Left lobe of liver (tissue), 2 donors: ENCODE measurements at regions not wholly inside any gene's neighbourhood (a gene's known extent, or its start where the extent isn't known, plus 50 kb on each side); places are given as distances from the start of the nearest gene placed in this dataset.

Experiments used
- ATAC-seq: fragments of 200-7000 bp; cut with Tn5 transposase; one replicate; pipeline ENCODE4 v1.9.1; 2020; ENCODE audit warnings: mild to moderate bottlenecking, moderate library complexity
- DNase-seq: peaks from one replicate; pipeline ENCODE4 v3.0.0-alpha.2; 2020; ENCODE audit warnings: low spot score
- donor health status: DM: no; HTN: no; CAD: no; lungs with moderate emphysema.
- donor health status: DM: no; HTN: yes; CAD: no.

DNA sequence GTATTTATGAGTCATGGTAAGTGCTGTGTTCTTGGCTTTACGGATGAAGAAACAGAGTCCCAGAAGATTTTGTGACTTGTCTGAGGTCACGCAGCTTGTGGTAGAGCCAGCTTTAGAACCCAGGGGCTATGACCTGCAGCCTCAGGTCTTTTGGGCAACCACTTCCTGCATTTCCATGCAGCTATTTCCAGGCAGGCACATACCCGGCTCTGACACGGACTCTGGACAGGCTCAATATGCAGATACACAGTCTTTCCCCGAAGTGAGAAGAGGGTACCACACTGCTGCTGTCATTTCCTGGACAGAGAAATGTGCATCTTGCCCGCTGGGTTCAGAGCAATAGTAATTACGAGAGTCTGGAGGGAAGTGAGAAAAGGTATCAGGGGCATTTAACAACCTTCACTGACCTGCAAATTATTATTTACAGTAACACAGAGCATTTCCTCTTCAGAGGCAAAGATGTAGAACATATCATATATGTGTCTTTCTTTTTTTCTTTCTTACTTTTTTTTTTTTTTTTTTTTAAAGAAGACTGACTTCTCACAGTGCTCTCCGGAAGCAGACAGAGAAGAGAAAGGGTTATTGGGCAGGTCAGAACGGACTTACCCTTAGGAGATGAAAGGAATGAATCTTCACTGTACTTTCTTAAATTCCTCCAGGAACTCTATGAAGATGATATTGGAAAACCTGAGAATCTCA is 185.1 kb downstream of the CLIC5 start:
- ATAC-seq (no peak), DNase-seq (no peak)

DNA sequence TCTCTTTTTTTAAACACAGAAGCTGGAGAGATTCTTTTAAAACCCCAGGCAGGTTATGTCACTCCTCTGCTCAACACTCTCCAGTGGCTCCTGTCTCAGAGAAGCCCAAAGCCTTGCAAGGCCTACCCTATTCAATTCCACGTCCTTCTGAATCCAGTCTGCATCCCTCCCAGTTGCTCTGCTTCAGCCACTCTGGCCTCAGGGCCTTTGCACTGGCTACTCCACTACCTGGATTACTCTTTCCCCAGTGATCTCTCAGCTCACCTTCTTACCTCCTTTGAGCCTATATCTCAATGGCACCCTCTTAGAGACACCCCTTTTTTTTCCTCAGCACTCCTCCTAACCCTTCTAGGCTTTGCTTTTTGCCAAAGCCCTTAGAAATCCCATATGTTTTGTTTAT is 185.8 kb downstream of the CLIC5 start:
- DNase-seq (no peak), ATAC-seq (no peak)

DNA sequence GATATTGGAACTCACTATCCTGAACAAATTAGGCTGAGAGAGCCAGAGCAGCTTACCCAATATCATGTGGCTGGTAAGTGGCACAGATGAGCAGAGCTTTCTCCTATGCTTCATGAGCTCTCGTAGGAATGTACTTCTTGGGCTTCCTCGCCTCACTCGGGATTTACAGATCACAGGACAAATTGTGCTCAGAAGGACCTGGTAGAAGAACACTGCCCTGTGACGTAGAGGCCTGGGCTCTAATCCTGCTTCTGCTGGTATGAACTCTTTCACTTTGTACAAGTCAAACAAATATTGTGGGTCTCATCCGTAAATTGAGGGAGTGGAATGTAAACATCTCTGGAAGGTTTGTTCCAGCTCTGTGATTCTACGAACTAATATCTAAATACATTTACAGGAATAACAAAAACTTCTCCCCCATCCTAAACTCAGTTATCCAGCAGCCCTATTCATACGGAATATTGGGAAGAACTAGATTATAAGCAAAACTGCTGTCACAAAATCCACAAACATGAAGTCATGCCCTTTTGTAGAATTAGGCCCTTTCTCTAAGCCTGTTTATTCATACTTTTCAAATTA is 187.6 kb downstream of the CLIC5 start:
- no peak for ATAC-seq
- DNase-seq = no peak

DNA sequence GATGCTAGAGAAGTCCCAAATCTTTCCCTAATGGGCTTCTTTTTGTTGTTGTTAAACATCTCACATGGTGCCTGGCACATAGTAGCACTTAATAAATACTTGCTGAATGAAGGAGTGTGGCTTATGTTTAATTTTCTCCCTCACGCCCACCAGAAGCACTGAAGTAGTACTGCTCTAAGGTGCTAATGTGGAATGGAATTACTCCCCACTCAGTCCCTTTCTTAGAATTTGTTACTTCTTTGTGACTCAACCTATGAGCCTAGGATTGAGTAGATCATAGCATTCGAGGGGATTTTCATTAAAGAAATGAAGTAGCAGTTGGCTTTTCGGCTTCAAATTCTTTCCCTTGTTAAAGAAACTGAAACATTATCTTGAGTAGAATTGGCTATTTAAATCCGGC is 192.8 kb downstream of the CLIC5 start:
- DNase-seq (no peak), ATAC-seq (no peak)

DNA sequence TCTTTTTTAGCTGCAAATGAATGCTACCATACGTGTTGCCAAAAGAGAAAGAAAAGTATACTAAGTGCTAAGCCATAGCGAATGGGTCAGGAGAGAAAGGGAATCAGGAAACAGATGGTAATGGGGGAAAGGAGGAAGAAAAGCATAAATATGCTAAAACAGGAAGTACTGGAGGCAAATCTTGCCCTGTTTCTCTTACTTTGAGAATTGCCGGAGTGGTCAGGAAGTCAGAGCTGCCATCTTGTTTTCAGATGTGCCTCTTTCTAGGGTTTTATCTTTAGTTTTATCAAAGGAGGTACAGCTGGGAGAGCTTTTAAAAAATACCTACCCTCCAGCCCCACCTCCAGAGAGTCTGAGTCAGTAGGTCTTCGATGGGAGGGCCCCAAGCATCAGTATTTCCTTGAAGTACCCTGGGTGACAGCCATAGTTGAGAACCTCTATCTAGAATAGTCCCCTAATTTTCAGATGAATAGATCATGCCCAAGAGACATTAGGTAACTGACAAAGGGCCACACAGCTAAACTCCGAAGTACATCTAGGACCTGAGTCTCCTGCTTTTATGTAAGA is 193.3 kb downstream of the CLIC5 start:
- DNase-seq = no peak
- no peak for ATAC-seq

DNA sequence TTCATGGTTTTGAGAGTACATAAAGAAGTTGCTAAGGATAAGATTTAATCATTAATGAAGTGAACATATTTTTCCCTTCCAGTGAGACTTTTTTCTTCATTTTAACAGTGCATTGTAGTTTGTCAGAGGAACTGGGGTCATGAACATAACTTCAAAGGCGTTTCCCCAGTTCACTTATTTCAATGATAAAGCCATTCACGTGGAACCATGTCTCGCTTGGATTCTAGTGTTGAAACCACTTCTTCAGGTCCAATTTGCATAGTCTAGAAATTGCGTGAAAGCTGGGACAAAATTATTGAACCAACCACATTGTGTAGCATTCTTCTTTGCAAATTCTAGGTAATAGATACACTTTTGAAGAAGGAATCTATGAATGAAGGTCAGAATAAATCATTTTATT is 197.0 kb downstream of the CLIC5 start:
- no peak for ATAC-seq
- no peak for DNase-seq

DNA sequence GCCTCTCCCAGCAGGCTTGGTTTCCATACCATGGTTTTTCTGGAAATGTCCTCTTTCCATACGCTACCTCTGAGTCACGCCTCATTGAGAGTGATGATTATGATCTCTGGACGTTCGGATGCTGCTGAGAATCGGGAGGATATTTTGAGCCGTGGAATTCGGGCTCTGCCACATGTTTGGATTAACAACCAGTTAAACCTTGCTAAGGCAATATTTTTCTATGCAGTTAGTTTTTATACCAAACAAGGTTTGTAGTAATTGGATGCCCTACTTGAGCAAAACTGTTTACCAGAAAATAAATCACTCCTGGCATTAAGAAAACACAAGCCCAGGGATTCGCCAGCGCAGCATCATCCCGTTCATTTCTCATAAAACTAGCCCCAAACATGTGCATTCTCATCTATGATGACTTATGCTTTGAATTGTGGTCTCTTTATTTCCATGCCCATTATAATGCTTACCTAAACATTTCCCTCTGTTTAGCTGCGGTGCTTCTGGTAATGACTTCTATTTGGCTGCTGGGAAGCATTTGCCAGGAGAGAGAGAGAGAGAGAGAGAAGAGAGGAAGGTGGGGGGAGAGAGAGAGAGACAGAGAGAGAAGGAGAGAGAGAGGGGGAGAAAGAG is 198.9 kb downstream of the CLIC5 start:
- DNase-seq (no peak), ATAC-seq (no peak)

DNA sequence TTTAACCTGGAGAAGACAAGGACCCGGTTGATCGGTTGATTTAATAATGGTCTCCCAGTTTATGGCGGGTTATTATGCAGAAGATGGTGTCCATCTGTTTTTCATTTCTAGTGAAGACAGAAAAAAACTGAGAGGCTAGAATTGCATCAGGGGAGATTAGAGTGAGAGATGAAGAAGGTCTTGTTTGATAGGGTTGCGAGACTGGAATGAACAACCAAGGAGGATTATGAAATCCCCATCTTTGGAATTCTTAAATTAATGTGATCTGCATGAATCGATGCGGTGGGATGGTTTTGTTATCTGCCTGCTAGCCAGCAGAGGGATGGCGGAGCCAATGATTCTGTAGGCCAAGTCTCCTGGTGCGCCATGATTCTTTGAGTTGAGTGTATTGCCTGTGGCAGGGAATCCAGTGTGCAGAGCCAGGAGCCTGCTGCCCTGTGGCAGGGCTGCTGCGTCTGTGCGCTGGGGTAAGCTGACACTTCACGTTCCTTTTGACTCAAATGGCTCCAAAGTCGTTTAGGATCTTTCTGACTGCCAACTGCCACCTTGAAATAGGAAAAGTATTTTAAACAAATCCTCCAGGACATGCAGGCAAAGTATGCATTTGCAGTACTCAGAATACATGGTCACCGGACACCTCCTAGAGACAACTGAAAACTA is 200.1 kb downstream of the CLIC5 start:
- ATAC-seq (no peak), DNase-seq (no peak)

DNA sequence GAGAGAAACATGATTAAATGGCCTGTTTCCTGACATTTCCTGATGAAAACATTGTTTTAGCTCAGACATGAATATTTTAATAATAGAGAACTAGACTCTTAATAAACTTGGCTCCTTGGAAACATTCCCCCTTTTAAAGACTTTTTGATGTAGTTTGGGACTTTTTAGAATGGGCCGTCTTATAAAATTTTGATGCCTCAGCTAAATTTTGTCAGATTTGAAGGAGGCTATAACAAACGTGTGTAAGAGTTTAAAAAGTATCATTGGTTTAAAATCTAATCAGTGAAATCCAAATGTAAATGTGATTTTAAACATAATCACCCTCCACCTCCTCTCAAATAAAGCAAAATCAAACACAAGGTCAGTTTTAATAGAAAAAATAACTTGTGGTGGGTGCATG is 200.9 kb downstream of the CLIC5 start:
- DNase-seq (no peak), ATAC-seq (no peak)

DNA sequence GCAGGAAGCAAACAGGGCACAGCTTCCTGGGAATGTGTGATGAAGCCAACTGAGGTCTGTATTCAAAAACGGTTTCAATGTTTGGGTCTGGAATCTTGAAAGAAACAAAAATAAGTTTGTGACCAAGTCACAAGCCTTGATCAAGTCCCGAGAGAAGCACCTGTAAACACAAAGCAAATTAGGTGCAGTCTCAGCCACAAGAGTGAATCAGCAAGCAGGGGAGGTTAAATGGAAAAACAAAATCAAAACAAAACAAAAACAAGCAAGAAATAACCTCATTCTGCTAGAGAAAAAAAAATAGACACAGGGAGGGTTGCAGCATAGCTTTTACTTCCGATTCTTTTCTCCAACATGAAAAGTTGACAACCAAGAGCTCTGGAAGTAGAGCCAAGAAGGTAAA is 201.7 kb downstream of the CLIC5 start:
- ATAC-seq = no peak

DNA sequence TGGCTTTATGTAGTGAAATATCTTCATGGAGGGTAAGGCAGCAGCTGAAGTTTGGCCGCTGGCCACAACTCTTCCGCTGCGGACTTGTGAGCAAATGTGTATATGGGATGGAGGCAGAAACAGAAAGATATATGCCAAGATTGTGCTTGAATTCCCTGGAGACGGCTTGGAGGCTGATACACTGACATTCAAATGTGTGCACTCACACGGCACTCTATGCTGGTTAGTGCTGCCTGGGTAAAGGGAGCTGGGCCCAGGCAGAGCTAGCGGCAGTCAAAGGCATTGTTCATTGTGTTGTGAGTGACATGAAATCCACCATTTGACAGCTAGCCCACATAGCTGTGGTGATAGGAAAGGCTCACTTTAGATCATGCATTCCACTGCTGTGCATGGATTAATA is 202.7 kb downstream of the CLIC5 start:
- ATAC-seq = no peak

More for the DNA sequence above, 201.7 kb downstream of the CLIC5 start:
- no peak for DNase-seq

DNA sequence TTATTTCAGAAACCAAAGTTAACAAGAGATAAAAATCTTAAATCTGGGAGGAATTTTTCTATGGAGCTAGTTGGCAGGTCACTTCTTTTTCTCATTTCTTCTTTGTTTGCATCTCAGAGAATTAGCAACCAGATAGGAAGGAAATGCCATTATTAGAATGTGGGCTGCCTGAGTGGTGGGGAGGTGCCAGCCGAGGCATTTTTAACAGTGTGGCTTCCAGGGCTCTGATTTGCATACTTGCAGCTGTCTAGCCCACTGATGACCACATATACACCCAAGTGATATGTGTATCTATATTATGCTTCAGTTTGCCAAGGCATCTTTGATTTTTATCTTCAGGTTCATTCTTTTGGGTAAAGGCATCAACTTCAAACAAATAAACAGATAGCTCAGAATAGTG is 206.7 kb downstream of the CLIC5 start:
- DNase-seq = no peak
- no peak for ATAC-seq

More for the DNA sequence above, 202.7 kb downstream of the CLIC5 start:
- no peak for DNase-seq

DNA sequence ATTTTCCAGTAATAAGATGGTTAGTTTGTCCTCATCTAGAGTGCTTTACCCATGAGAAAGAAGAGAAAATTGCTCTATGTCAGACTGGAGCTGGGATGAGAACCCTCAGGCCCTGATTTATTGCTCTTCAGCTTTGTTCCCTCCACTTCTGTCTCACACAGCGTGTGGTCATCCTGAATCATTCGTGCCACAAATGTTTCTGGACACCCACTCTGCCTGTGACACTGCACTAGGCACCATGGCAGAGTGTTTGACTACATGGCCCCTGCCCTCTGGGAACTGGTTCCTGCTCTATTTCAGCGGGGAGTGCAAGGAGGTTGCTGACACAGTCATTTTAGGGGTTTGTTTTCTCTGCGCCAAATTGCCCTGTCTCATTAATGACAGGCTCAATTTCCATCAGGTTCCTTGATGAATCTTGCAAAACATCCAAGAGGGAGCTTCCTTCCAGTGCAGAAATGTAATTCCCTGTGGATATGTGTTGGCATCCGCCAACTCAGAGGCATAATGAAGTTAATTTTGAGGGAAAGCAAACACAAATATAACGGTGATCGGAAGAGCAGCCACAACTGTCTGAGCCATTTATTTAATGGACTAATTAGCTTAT is 207.5 kb downstream of the CLIC5 start:
- ATAC-seq (no peak), DNase-seq (no peak)

DNA sequence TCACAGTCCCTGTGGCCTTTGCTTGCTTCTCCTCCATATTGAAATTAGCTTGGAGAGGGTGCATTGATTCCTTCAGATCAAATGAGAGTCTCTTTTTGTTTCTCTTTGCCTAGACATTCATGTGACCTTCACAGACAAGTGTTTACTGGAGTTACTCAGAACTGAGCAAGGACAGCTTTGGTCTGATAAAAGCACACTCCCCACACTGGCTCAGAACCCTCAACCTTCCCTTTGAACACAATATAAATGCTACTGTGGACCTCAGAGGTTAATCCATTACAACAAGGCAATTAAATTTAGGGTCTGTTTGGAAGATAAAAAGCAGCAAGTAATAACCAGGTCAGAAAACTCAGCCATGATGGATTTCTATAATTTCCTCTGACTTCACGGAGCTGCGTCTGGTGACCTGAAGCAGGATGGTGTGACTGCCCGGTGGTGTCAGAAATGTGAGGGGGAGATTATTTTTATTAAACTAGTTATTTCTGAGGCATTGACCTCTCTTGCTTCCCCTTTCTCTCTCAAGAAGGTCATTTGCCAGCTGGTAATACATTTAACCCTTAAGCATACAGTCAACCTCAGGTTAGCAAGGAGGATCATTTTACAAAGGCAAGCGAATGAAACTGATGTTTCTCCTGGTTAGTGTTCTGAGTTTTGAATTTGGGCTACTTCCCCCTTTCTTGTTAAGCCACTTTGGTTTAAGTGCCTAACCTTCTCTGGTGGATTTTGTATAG is 208.2 kb downstream of the CLIC5 start:
- ATAC-seq (no peak), DNase-seq (no peak)

DNA sequence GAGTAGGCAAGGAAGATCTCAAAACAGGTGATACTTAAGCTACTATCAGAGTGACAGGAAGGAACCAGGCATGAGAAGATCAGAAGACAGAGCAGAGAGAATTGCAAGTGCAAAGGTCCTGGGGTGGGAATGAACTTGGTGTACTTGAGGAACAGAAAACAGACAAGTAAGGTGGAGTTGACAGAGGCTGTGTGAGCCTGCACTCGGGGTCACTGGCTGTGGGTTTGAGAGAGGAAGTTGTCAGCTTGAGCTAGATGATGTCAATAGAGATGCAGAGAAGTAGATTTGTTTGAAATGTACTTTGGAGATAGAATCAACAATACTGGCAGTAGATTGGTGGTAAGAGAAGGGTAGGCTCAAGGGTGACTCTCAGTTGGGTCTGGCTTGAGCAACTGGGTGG is 209.5 kb downstream of the CLIC5 start:
- no peak for DNase-seq
- no peak for ATAC-seq

DNA sequence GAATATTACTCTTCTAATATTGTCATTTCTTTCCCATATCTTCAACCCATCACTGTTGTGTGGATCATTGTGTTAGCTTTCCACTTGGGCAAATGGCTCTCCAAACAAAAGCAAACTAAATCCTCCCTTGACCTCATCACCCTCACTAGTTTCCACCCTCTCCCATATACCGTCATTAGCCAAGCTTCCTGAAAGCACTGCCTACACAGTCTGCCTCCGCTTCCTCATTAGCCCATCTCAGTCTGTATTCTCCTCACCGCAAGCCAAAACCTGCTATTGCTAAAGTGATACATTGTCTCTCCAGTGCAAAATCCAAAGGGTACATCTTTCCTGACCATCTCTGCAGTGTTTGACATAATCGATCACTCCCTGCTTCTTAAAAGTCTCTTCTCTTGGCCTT is 212.6 kb downstream of the CLIC5 start:
- DNase-seq = no peak
- ATAC-seq = no peak

DNA sequence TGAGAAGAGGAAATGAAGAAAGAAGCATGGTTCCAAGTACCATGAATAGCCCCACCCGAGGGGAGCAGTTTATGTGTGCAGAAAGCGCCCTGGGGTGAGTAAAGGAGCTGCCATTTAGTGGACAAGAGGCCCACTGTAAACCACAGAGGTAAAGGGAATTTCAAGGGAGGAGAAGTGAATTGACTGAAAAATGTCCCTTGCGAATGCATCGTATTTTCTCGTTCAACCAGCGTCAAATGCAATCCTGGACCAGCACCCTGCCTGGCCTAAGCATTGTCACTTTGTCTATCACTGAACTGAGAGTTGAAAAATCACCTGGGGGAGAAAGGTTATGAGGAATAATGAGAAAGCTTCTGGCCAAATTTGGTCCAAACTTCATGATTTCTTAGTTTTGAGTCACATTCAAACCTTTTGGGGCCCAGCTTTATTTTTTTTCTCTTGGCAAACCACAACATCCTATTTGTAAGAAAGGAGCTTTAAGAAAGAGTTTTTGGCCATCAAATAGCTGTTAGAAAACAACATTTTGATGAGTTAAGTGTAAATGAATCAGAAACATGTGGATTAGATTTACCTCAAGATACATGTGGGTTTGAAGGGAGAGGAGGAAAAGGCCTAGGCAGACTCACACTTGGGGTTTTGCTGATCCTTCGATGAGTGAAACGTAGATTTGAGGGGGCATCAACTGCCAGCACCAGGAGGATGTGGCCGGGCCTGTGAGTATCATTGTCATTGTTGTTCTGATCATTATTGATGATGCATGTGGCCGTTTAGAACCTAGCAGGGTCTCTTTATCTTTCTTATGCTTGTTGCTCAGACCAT is 214.0 kb downstream of the CLIC5 start:
- ATAC-seq (no peak), DNase-seq (no peak)

DNA sequence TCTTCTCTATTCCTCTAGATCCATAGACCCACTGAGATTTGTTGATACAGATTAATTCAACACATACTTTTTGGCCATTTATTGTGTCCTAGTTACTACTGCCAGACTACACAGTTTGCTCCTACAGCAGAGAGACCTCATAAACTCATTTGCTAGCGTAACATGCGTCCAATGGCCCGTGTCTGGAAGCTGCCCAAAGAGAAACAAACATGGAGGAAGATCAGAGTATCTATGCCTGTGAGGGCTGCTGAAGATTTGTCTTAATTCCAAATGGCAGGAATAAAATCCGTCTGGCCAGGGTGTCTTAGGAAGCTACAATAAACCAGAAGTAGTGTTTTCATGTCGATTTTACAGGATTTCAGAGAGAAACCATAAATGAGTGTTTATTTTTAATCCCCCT is 214.7 kb downstream of the CLIC5 start:
- no peak for ATAC-seq

DNA sequence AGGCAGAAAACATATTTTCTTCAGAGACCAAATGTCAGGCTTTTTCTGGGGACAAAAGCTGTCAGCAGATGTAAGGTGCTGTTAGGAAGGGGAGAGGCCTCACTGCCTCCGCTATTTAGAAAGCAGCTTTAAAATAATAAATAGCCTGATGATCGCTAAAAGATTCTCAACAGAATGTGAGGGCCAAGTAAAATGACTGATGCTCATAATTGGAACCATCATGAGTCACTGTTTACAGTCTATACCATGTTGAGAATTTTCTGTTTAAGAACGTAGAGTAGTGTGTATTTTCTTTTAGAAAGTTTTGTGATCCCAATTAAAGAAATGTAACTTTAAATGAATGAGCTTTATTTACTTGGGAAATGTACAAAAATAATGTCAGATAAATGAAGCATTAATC is 220.0 kb downstream of the CLIC5 start:
- ATAC-seq (no peak), DNase-seq (no peak)

More for the DNA sequence above, 214.7 kb downstream of the CLIC5 start:
- DNase-seq = no peak

DNA sequence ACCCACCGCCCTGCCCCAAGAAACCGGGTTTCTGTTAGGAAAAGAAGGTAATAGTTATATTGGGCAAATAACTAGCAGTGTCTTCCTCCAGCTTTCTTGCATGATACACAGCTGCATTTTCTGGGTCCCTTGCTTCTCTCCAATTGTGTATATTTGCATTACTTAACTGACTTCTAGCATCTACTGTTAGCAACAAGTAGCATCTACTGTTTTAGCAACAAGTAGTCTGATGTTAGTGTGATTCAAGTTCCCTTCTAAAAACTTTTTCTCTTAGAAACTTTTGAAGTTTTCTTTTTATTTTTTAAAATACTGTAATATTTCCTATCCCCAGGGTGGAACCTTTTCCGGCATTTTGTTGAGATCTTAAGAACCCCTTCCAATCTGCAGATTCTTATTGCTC is 221.2 kb downstream of the CLIC5 start:
- no peak for ATAC-seq

More for the DNA sequence above, 221.2 kb downstream of the CLIC5 start:
- DNase-seq = no peak
